Astrocyte (in vitro differentiated cells and primary cell): ENCODE measurements at regions not wholly inside any gene's neighbourhood (a gene's known extent, or its start where the extent isn't known, plus 50 kb on each side); places are given as distances from the start of the nearest gene placed in this dataset.

ENCODE experiments used
- DNase-seq: peaks from one replicate; pipeline ENCODE4 v3.0.0-alpha.2; 2010; ENCODE audit warnings: low read depth
- FAIRE-seq: peaks from 2 replicates; lab custom pipeline; 2011; peaks lifted over from hg19 to GRCh38; lab: Jason Lieb, UNC
- H2AFZ ChIP-seq: 2 replicates; pipeline ENCODE4 v1.6.0; 2012; ENCODE audit warnings: low read depth, low read length, inconsistent platforms
- H3K27ac ChIP-seq: 2 replicates; pipeline ENCODE4 v1.5.1; 2011; ENCODE audit warnings: low read depth, low read length, inconsistent platforms
- H3K27me3 ChIP-seq: 2 replicates; pipeline ENCODE4 v1.6.0; 2011; ENCODE audit warnings: low read length, inconsistent platforms; ENCODE audit not compliant: insufficient read depth
- H3K36me3 ChIP-seq: 2 replicates; pipeline ENCODE4 v1.5.1; 2011; ENCODE audit warnings: low read length, inconsistent platforms; ENCODE audit not compliant: insufficient read depth
- H3K4me1 ChIP-seq: 2 replicates; pipeline ENCODE4 v1.5.1; 2011; ENCODE audit warnings: low read length, inconsistent platforms; ENCODE audit not compliant: insufficient read depth
- H3K4me2 ChIP-seq: 2 replicates; pipeline ENCODE4 v1.6.0; 2012; ENCODE audit warnings: low read length, inconsistent platforms
- H3K4me3 ChIP-seq: 2 replicates; pipeline ENCODE4 v1.5.1; 2011; ENCODE audit warnings: low read depth, mild to moderate bottlenecking, low read length, inconsistent platforms; ENCODE audit not compliant: insufficient read depth
- H3K79me2 ChIP-seq: 2 replicates; pipeline ENCODE4 v1.6.0; 2012; ENCODE audit warnings: mild to moderate bottlenecking, low read length, inconsistent platforms; ENCODE audit not compliant: insufficient read depth
- H3K9ac ChIP-seq: 2 replicates; pipeline ENCODE4 v1.6.0; 2012; ENCODE audit warnings: mild to moderate bottlenecking, low read length, inconsistent platforms
- H3K9me3 ChIP-seq: 2 replicates; pipeline ENCODE4 v1.5.1; 2012; ENCODE audit warnings: low read depth, mild to moderate bottlenecking, low read length, inconsistent platforms; ENCODE audit not compliant: insufficient read depth
- H4K20me1 ChIP-seq: 2 replicates; pipeline ENCODE4 v1.6.0; 2012; ENCODE audit warnings: low read length, inconsistent platforms; ENCODE audit not compliant: insufficient read depth
- H3K27ac Mint-ChIP-seq: one replicate; pipeline ENCODE4 v1.8.0; 2021; ENCODE audit warnings: mild to moderate bottlenecking, mixed read lengths; ENCODE audit not compliant: unreplicated experiment
- H3K27me3 Mint-ChIP-seq: one replicate; pipeline ENCODE4 v1.8.0; 2021; ENCODE audit warnings: low read depth, mixed read lengths; ENCODE audit not compliant: unreplicated experiment
- H3K36me3 Mint-ChIP-seq: one replicate; pipeline ENCODE4 v1.8.0; 2021; ENCODE audit warnings: low read depth, mixed read lengths; ENCODE audit not compliant: unreplicated experiment
- H3K4me1 Mint-ChIP-seq: one replicate; pipeline ENCODE4 v1.8.0; 2021; ENCODE audit warnings: low read depth, mixed read lengths; ENCODE audit not compliant: unreplicated experiment
- H3K4me3 Mint-ChIP-seq: one replicate; pipeline ENCODE4 v1.8.0; 2021; ENCODE audit warnings: mild to moderate bottlenecking, moderate library complexity, mixed read lengths; ENCODE audit not compliant: unreplicated experiment
- H3K9me3 Mint-ChIP-seq: one replicate; pipeline ENCODE4 v1.8.0; 2021; ENCODE audit warnings: mild to moderate bottlenecking, mixed read lengths; ENCODE audit not compliant: unreplicated experiment
- EZH2 ChIP-seq: IDR thresholded peaks from 2 replicates; pipeline ENCODE4 v1.6.1; 2012; ENCODE audit warnings: mild to moderate bottlenecking, low read length, inconsistent platforms; ENCODE audit not compliant: insufficient read depth
- TF ChIP-seq, protein P1 (sequence below): IDR thresholded peaks from 2 replicates; pipeline ENCODE4 v1.5.1; 2011; ENCODE audit warnings: low read depth, mild to moderate bottlenecking, inconsistent platforms, low read length, moderate library complexity; ENCODE audit not compliant: insufficient read depth

DNA sequence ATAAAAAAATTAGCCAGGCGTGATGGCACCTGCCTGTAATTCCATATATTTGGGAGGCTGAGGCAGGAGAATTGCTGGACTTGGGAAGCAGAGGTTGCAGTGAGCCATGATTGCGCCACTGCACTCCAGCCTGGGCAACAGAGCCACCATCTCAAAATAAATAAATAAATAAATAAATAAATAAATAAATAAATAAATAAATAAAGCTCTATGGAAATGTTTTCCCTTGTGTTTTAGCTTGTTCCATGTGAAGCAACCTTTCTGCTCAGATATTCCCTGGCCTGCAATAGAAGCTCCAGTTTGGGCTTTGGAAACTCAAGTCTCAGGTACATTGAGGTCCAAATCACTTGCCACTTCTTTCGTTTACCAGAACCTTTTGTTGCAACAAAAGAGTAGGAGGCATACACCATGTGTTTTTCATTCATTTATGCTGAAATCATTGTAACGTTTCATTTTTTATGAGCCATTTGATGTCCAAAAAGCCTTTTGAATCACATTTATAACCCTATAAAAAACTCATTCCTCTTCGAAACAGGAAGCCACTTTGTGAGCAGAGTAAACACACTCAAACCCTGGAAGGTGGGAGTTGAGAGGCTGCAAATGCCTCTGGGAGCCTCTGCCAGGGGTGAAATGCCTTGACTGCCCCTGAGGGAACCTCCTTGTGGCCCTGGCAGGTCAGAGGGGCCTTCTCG is 376.6 kb upstream of the TBX3 start:
- Mint-ChIP-seq H3K9me3 (no peaks in the 10 kb centered on the region), H3K4me3 (no peak overlapping the region), H3K4me1 (no peaks in the 10 kb centered on the region), H3K27ac (no peak overlapping the region), H3K36me3 (no peaks in the 10 kb centered on the region), H3K27me3 (peaks cover 7% of the 10 kb centered on the region)
- Histone ChIP-seq H3K79me2 (no peaks in the 10 kb centered on the region), H3K9ac (no peak overlapping the region), H3K36me3 (no peaks in the 10 kb centered on the region), H3K4me3 (no peak overlapping the region), H3K27me3 (no peaks in the 10 kb centered on the region), H3K27ac (no peak overlapping the region), H3K9me3 (peaks cover 3% of the 10 kb centered on the region), H3K4me2 (no peak overlapping the region), H2AFZ (no peak overlapping the region), H3K4me1 (no peaks in the 10 kb centered on the region), H4K20me1 (no peaks in the 10 kb centered on the region)
- DNase-seq, result no peak
- no peak for FAIRE-seq
- TF ChIP-seq, protein P1, sequence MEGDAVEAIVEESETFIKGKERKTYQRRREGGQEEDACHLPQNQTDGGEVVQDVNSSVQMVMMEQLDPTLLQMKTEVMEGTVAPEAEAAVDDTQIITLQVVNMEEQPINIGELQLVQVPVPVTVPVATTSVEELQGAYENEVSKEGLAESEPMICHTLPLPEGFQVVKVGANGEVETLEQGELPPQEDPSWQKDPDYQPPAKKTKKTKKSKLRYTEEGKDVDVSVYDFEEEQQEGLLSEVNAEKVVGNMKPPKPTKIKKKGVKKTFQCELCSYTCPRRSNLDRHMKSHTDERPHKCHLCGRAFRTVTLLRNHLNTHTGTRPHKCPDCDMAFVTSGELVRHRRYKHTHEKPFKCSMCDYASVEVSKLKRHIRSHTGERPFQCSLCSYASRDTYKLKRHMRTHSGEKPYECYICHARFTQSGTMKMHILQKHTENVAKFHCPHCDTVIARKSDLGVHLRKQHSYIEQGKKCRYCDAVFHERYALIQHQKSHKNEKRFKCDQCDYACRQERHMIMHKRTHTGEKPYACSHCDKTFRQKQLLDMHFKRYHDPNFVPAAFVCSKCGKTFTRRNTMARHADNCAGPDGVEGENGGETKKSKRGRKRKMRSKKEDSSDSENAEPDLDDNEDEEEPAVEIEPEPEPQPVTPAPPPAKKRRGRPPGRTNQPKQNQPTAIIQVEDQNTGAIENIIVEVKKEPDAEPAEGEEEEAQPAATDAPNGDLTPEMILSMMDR, result no peak
- no peak for TF ChIP-seq EZH2

DNA sequence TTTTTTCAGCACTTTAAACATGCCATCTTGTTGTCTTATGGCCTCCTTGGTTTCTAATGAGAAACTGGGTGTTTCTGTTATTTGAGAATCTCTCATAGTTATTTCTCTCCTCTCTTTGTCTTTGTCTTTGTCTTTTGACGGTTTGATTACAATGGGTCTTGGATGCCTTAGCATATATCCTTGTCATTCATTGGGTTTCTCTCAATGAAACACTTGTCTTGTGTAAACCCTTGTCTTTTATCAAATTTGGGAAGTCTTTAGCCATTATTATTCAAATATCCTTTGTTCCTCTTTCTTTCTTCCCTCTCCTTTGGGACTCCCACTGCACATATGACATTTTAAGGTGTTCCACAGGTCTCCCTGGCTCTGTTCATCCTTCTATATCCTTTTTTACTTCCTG is 373.5 kb upstream of the TBX3 start:
- no peak overlapping the region for H3K4me2 ChIP-seq
- H3K4me3 Mint-ChIP-seq, result no peak overlapping the region
- H3K9me3 Mint-ChIP-seq, result no peaks in the 10 kb centered on the region
- H3K36me3 Mint-ChIP-seq, result no peaks in the 10 kb centered on the region
- H3K36me3 ChIP-seq, result no peaks in the 10 kb centered on the region
- H3K4me3 ChIP-seq, result no peak overlapping the region
- H3K79me2 ChIP-seq, result no peaks in the 10 kb centered on the region
- no peaks in the 10 kb centered on the region for H3K4me1 ChIP-seq
- no peak overlapping the region for H3K9ac ChIP-seq
- H3K27me3 ChIP-seq, result no peaks in the 10 kb centered on the region
- H2AFZ ChIP-seq, result no peak overlapping the region
- H3K4me1 Mint-ChIP-seq, result no peaks in the 10 kb centered on the region
- no peaks in the 10 kb centered on the region for H4K20me1 ChIP-seq
- no peak overlapping the region for H3K27ac Mint-ChIP-seq
- peak; percentile 13 for FAIRE-seq
- no peaks in the 10 kb centered on the region for H3K9me3 ChIP-seq
- peaks cover 3% of the 10 kb centered on the region for H3K27me3 Mint-ChIP-seq
- DNase-seq, result no peak
- no peak overlapping the region for H3K27ac ChIP-seq
- no peak for TF ChIP-seq EZH2
- TF ChIP-seq, protein P1, result no peak

DNA sequence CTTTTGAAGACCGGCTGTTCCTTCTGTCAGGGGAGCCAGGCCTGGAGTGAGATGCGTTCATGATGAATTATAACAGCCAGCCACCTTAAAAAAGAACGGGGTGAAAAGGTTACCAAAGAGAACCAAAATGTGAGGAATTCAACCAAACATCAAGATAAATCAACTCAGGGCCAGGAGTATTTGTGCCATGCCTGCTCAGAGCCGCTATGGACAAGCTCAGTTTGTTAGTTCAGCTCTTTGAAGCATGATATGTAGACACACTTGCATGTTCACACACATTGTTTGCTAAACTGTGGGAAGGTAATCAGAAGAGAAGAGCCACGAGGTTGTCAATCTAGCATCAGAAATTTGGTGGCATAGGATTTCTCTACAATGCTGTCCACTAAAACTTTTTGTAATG is 367.4 kb upstream of the TBX3 start:
- DNase-seq, result no peak
- H3K4me3 Mint-ChIP-seq, result no peak overlapping the region
- H3K27me3 ChIP-seq, result no peaks in the 10 kb centered on the region
- no peak overlapping the region for H3K4me3 ChIP-seq
- H3K9me3 ChIP-seq, result no peaks in the 10 kb centered on the region
- H3K9me3 Mint-ChIP-seq, result no peaks in the 10 kb centered on the region
- H3K36me3 ChIP-seq, result no peaks in the 10 kb centered on the region
- no peaks in the 10 kb centered on the region for H4K20me1 ChIP-seq
- no peak overlapping the region for H3K4me2 ChIP-seq
- H2AFZ ChIP-seq, result no peak overlapping the region
- H3K27me3 Mint-ChIP-seq, result peaks cover 6% of the 10 kb centered on the region
- no peak overlapping the region for H3K27ac Mint-ChIP-seq
- H3K79me2 ChIP-seq, result no peaks in the 10 kb centered on the region
- no peaks in the 10 kb centered on the region for H3K4me1 ChIP-seq
- no peak overlapping the region for H3K27ac ChIP-seq
- FAIRE-seq, result no peak
- H3K36me3 Mint-ChIP-seq, result no peaks in the 10 kb centered on the region
- H3K4me1 Mint-ChIP-seq, result no peaks in the 10 kb centered on the region
- H3K9ac ChIP-seq, result no peak overlapping the region
- TF ChIP-seq, protein P1, result no peak
- TF ChIP-seq EZH2, result no peak
